Heart left ventricle (tissue), 13 donors: ENCODE measurements at regions not wholly inside any gene's neighbourhood (a gene's known extent, or its start where the extent isn't known, plus 50 kb on each side); places are given as distances from the start of the nearest gene placed in this dataset.

Experiments used
- POLR2A ChIP-seq, 2 donors: fragments of 450-650 bp; IDR thresholded peaks; one replicate each; pipeline ENCODE4 v1.6.1; 2017; ENCODE audit warnings: antibody characterized with exemption in 2 of 2, mild to moderate bottlenecking in 2 of 2, moderate library complexity in 2 of 2
- TF ChIP-seq, protein P1 (sequence below), 12 donors: fragments of 200-600 bp; sonication (generic) in 4 of 12; IDR thresholded peaks; one replicate each; pipeline versions ENCODE4 v1.5.0 to v1.8.0; 2018 to 2022; ENCODE audit warnings: antibody characterized with exemption in 12 of 12, mild to moderate bottlenecking in 5 of 12
- donor health status: ischemic (EF 13 %, LVEDD 7.1; RV severe dilation, severe dysfunction).
- donor health status: DM: no; HTN: yes; CAD: no.
- donor health status: DM: no; HTN: no; CAD: no.
- donor health status: ischemic (EF 25% LVEDD 6.9; RV normal size, moderate dysfunction).
- donor health status: ischemic (EF 25% LVEDD 5.7; RV mildly dilated, moderate dysfunction).
- donor health status: ischemic (EF 35%, LVEDD 5.7; RV mildly dilated, moderate dysfunction).
- donor health status: nonischemic (EF 11% LVEDD 7.7; RV severe dilation, severe dysfunction).
- donor health status: DM: yes; HTN: yes; CAD: no.
- donor health status: PGD.
- donor health status: ischemic (EF 29% LVEDD 5.4; RV normal size, mild dysfunction).
- donor health status: nonischemic (EF 23%, LVEDD 6.1; RV moderate dilation, normal function).

- TF ChIP-seq, protein P1, sequence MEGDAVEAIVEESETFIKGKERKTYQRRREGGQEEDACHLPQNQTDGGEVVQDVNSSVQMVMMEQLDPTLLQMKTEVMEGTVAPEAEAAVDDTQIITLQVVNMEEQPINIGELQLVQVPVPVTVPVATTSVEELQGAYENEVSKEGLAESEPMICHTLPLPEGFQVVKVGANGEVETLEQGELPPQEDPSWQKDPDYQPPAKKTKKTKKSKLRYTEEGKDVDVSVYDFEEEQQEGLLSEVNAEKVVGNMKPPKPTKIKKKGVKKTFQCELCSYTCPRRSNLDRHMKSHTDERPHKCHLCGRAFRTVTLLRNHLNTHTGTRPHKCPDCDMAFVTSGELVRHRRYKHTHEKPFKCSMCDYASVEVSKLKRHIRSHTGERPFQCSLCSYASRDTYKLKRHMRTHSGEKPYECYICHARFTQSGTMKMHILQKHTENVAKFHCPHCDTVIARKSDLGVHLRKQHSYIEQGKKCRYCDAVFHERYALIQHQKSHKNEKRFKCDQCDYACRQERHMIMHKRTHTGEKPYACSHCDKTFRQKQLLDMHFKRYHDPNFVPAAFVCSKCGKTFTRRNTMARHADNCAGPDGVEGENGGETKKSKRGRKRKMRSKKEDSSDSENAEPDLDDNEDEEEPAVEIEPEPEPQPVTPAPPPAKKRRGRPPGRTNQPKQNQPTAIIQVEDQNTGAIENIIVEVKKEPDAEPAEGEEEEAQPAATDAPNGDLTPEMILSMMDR (IDR thresholded peaks at IDR 0.05) = no peak
- no peak for TF ChIP-seq POLR2A (IDR thresholded peaks at IDR 0.05)
Measured at GRCh38 chr2:160941290-160941846, 218.9 kb upstream of the TANK start.
